ENCODE measurements at regions not wholly inside any gene's neighbourhood (a gene's known extent, or its start where the extent isn't known, plus 50 kb on each side); places are given as distances from the start of the nearest gene placed in this dataset.

- H3K4me2 ChIP-seq (ENCODE audit: low read length): no peak overlapping the region
- no peak overlapping the region for H3K4me3 ChIP-seq (replicated peaks in 1 of 2; ENCODE audit: low read depth in 1 of 2, low read length in 2 of 2)
- DNase-seq (ENCODE audit: low read depth, low spot score) (no peak), ATAC-seq (no peak)
- H3K4me1 ChIP-seq (ENCODE audit: control insufficient read depth in 1 of 2, insufficient read depth in 2 of 2, low read length in 2 of 2): no peaks in the 10 kb centered on the region
- H3K9me2 ChIP-seq (ENCODE audit: insufficient read depth): no peaks in the 10 kb centered on the region
- intact Hi-C loops (cut with micrococcal nuclease): no loop called here
- TF ChIP-seq EZH2 (IDR thresholded peaks at IDR 0.05) (no peak), JUND (IDR thresholded peaks at IDR 0.05) (no peak), MAX (IDR thresholded peaks at IDR 0.05) (no peak), POLR2AphosphoS5 (IDR thresholded peaks at IDR 0.05; ENCODE audit: low read depth, low read length) (no peak), CBX3 (IDR thresholded peaks at IDR 0.05; ENCODE audit: low read depth) (no peak), SP1 (IDR thresholded peaks at IDR 0.05; ENCODE audit: low read depth) (no peak), ELF1 (IDR thresholded peaks at IDR 0.05; ENCODE audit: borderline replicate concordance, low read depth) (no peak), EGR1 (IDR thresholded peaks at IDR 0.05; ENCODE audit: low read depth) (no peak), ZNF274 (IDR thresholded peaks at IDR 0.05; ENCODE audit: low read depth, low read length) (no peak), RAD21 (IDR thresholded peaks at IDR 0.05; ENCODE audit: low read depth) (no peak), POLR2A (IDR thresholded peaks at IDR 0.05; ENCODE audit: borderline replicate concordance, extremely low read depth, insufficient read depth, insufficient read length) (no peak), EZH2phosphoT487 (IDR thresholded peaks at IDR 0.05; ENCODE audit: borderline replicate concordance) (no peak), CTCF (IDR thresholded peaks at IDR 0.05 in 2 of 3, conservative IDR thresholded peaks at IDR 0.05 in 1 of 3; ENCODE audit: borderline replicate concordance in 1 of 3, insufficient read depth in 1 of 3, low read depth in 2 of 3, low read length in 2 of 3) (no peak), SRF (IDR thresholded peaks at IDR 0.05; ENCODE audit: low read depth) (no peak), YY1 (IDR thresholded peaks at IDR 0.05; ENCODE audit: extremely low read depth, insufficient replicate concordance, low read depth, low read length) (no peak)
- TF ChIP-seq, protein P1, sequence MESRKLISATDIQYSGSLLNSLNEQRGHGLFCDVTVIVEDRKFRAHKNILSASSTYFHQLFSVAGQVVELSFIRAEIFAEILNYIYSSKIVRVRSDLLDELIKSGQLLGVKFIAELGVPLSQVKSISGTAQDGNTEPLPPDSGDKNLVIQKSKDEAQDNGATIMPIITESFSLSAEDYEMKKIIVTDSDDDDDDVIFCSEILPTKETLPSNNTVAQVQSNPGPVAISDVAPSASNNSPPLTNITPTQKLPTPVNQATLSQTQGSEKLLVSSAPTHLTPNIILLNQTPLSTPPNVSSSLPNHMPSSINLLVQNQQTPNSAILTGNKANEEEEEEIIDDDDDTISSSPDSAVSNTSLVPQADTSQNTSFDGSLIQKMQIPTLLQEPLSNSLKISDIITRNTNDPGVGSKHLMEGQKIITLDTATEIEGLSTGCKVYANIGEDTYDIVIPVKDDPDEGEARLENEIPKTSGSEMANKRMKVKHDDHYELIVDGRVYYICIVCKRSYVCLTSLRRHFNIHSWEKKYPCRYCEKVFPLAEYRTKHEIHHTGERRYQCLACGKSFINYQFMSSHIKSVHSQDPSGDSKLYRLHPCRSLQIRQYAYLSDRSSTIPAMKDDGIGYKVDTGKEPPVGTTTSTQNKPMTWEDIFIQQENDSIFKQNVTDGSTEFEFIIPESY (IDR thresholded peaks at IDR 0.05; ENCODE audit: extremely low read depth, insufficient replicate concordance, low read length): no peak
- TF ChIP-seq, protein P2, sequence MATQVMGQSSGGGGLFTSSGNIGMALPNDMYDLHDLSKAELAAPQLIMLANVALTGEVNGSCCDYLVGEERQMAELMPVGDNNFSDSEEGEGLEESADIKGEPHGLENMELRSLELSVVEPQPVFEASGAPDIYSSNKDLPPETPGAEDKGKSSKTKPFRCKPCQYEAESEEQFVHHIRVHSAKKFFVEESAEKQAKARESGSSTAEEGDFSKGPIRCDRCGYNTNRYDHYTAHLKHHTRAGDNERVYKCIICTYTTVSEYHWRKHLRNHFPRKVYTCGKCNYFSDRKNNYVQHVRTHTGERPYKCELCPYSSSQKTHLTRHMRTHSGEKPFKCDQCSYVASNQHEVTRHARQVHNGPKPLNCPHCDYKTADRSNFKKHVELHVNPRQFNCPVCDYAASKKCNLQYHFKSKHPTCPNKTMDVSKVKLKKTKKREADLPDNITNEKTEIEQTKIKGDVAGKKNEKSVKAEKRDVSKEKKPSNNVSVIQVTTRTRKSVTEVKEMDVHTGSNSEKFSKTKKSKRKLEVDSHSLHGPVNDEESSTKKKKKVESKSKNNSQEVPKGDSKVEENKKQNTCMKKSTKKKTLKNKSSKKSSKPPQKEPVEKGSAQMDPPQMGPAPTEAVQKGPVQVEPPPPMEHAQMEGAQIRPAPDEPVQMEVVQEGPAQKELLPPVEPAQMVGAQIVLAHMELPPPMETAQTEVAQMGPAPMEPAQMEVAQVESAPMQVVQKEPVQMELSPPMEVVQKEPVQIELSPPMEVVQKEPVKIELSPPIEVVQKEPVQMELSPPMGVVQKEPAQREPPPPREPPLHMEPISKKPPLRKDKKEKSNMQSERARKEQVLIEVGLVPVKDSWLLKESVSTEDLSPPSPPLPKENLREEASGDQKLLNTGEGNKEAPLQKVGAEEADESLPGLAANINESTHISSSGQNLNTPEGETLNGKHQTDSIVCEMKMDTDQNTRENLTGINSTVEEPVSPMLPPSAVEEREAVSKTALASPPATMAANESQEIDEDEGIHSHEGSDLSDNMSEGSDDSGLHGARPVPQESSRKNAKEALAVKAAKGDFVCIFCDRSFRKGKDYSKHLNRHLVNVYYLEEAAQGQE (IDR thresholded peaks at IDR 0.05; ENCODE audit: low read depth): no peak
- ChIA-PET RAD21 (ENCODE audit: low non-redundant PET in 1 of 2, low total read pairs in 2 of 2, uncharacterized antibody in 2 of 2, unreplicated experiment in 2 of 2) (no interaction called here), CTCF (no interaction called here), POLR2A (no interaction called here)
- no peak overlapping the region for H2AFZ ChIP-seq (ENCODE audit: low read depth, low read length, poor library complexity, severe bottlenecking)
- BruUV-seq (replicated peaks): no TSS peak
- H4K20me1 ChIP-seq (ENCODE audit: insufficient read depth): no peaks in the 10 kb centered on the region
- H3K27me3 ChIP-seq (ENCODE audit: insufficient read depth, low read length): no peaks in the 10 kb centered on the region
- no peaks in the 10 kb centered on the region for H3K36me3 ChIP-seq (ENCODE audit: control insufficient read depth in 1 of 2, insufficient read depth in 2 of 2, low read length in 2 of 2)
- H3K27ac ChIP-seq (ENCODE audit: low read depth, low read length): no peak overlapping the region
- no peaks in the 10 kb centered on the region for H3K79me2 ChIP-seq (ENCODE audit: insufficient read depth, low read length)
- no peaks in the 10 kb centered on the region for H3K9me3 ChIP-seq (ENCODE audit: control insufficient read depth in 1 of 2, insufficient read depth in 1 of 2, low read depth in 1 of 2, low read length in 2 of 2)
- H3K9ac ChIP-seq (ENCODE audit: low read length): no peak overlapping the region
These were observed 247.7 kb upstream of the ZMIZ1 start for GRCh38 chr10:78821052-78821451.

Data from HCT116 (cell line).